HG03460 (cell line): ENCODE measurements at regions not wholly inside any gene's neighbourhood (a gene's known extent, or its start where the extent isn't known, plus 50 kb on each side); places are given as distances from the start of the nearest gene placed in this dataset.

Experiments
- ATAC-seq: cut with Tn5 transposase; IDR thresholded peaks from one replicate; pipeline ENCODE4 v1.9.1; 2021; ENCODE audit not compliant: unreplicated experiment

DNA sequence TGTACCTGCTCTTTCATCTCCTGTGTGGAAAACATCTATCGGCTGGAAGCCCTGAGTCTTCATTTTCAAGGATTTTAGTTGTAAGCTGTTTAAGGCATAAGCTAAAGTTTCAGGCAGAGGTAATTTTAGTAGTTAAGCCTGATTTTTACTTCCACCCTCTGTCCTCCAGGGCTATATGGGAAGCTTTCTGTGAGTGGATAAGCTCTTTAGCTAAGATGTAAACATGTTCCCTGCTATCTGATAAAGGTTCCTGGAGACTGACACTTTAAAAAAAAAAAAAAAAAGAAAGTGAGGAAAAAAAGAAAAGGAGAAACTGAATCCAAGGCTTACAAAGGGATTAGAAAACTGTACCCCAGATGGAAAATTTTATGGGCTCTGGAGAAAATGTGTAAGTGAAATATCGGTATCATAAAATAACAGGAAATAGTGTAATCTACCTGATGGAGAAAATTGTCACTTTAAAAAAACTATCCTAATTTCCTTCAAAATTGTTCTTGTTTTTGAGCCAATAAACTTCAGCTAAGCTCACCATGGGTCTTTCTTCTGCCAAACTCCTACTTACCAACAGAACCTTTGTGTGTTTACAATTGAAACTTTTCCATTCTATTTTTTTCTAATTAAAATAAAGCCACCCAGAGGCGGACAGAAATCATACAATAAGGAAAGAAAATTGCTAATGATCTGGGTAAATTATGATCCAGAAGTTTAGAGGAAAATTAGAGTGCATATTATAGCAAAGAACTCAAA is 180.5 kb downstream of the TGFB2 start:
- no peak for ATAC-seq

DNA sequence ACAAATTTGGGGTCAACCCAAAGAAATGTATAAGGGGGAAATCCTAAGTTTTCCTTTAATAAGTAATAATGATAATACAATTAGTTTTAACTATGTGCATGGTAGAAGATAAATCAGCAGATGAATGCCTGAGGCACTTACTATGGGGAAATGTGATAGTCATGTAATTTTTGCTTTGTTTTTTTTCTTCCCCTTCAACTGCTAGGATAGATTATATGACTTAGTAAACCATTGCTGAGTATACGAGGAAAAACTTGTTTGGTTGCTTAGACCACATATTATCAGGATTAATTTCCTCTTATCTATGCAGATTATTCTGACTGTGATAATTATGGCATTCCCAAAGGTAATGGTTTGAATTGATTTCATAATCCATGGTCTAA is 181.1 kb downstream of the TGFB2 start:
- no peak for ATAC-seq

- ATAC-seq = no peak
These were observed 182.6 kb downstream of the TGFB2 start for GRCh38 chr1:218527737-218528136.

GRCh38 chr1:218529646-218530300 is 184.6 kb downstream of the TGFB2 start:
- no peak for ATAC-seq

DNA sequence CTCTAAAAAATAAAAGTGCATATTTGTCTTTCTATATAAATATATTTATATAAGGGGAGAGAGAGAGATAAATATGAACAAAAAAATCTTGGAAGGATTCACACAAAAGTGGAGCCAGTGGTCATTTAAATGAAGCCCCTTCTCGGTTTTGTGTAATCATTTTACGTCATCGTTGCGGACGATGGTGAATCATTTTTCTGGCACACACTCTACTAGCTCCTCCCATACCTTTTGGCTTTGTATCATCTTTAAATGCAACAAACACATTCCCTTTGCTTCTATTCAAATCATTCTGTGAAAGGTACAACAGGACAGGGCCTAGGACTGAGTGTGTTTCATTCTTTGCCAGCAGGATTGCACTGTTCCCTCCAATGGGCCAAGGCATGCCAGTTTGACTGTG is 186.8 kb downstream of the TGFB2 start:
- ATAC-seq = no peak

DNA sequence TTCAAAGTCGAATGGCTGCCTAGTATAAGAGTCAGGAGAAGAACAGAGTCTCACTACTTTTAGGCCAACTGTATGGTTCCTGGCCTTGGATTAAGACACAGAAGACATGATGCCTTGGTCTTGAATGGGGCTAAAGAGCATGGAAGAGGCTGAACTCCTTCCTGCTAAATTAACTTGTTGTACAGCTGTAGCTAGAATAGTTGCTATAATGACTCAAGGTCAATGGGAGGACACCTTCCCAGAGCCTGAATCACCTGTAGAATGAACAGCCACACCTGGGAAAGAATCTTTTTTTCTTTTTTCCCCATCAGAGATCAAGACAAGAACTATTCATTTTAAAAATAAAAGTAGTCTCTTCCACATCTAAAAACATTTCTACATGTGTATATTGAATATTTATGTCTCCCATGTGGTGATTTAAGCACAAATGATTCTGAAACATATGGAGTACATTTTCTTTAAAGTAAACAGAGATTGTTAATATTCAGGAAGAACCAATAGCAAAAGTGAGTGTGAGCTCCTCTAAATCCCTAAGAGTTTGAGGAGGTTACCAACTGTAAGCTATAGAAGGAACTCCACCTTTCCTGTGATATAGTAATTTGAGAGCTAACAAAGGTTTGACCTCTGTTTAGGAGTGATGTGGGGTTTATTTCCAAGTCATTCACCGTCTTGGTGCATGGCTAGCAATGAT is 191.3 kb downstream of the TGFB2 start:
- no peak for ATAC-seq

GRCh38 chr1:218537122-218537913 is 192.2 kb downstream of the TGFB2 start:
- no peak for ATAC-seq

DNA sequence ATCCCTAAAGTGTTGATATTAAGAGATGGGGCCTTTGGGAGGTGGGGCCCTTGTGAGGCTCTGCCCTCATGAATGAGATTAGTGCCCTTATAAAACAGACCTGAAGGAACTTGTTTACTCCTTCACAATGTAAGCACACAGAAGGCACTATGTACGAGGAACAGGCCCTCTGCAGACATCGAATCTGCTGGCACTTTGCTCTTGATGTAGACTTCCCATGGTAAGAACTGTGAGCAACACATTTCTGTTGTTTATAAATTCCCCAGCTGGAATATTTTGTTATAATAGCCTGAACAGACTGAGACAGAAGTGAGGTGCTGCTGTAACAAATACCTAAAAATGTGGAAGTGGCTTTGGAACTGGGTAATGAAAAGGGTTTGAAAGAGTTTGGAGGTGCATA is 193.2 kb downstream of the TGFB2 start:
- ATAC-seq = no peak

DNA sequence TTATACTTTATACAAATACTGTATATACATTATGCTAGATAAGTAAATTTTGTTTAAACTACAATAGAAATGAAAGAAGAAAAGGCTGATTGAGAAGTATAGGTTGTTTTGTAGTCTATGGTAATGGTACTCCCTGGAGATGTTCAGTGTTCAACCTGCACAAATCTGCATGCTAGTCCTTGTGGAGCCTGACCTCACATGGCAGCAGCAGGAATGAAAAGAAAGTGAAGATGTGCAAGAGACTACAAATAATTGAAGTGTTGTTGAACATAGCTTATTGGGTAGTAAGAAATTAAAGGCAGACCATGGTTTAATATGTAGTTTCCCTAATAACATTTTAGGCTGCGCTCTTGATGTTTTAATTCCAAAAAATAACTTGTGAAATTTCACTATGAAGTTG is 201.2 kb downstream of the TGFB2 start:
- no peak for ATAC-seq

DNA sequence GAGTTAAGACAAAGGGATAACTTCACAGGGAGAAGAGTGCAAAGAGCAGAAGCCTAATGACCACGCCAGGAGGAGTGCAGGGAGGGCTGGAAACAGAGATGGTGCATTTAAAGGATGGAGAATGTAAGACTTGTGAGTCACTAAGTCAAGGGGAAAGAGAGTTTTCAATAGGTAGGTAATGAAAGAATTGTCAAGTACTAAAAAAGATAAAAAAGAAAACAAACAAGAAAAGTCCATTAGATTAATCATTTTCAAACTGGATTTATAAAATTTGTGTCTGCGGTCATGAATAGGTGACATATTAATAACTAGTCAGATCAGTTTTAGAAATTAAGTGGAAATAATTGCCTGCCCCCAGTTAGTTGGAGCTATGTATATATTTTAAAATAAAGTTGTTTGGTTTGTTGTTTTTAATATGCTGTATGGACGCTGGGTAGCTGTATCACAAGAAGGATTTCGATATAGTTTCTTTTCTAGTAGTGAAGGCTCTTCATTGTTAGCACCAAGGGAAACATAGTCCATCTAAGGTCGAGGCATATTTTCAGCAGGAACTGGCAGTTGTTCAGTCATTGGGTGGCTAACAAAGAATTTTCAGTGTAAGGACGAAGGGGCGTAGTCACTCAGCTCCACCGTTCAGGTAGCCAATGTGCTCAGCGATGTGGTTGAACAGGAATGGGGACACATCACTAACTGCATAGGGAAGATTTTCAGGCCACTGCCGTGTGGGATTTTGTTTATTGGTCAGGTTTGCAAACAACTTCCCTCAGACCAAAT is 203.0 kb downstream of the TGFB2 start:
- no peak for ATAC-seq

GRCh38 chr1:218548764-218549163 is 203.6 kb downstream of the TGFB2 start:
- ATAC-seq = no peak

DNA sequence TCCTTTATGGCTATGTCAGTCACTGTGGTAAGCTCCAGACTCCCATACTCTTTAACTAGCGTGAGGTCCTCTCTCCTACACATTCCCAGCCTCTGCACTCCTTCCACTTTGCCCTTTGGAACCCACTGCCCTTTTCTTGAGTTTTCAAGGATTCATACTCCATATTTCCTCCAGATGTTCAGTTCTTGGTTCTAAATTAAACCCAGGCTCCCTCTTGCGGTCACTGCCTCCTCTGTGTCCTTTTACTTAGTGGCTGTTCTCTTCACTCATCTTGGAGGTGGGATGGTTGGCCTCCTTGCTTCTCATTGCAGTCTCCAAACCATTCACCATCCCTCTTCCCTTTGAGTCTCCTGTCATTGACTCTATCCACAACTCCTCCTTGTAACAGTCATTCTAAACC is 208.1 kb downstream of the TGFB2 start:
- ATAC-seq = no peak

GRCh38 chr1:218556016-218556415 is 210.9 kb downstream of the TGFB2 start:
- ATAC-seq = no peak

- no peak for ATAC-seq
These were observed 212.6 kb downstream of the TGFB2 start for GRCh38 chr1:218557731-218558130.

- ATAC-seq = no peak
These were observed 213.2 kb downstream of the TGFB2 start for GRCh38 chr1:218558271-218558810.

DNA sequence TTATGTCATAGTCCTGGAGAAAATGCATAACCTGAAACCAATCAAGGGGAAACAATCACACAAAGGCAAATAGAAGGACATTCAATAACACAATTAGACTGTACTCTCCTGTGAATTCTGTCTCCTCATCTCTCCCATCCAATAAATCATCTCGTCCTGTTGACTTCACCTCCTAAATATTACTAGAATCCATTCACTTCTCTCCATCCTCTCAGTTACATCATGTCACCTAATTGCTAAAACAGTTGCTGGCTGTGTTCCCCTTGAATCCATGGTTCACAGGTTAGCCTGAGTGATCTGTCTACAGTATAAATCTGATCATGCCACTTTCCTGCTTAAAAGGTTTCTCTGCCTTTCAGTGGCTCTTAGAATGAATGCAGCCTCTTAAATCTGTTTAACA is 220.2 kb downstream of the TGFB2 start:
- no peak for ATAC-seq

DNA sequence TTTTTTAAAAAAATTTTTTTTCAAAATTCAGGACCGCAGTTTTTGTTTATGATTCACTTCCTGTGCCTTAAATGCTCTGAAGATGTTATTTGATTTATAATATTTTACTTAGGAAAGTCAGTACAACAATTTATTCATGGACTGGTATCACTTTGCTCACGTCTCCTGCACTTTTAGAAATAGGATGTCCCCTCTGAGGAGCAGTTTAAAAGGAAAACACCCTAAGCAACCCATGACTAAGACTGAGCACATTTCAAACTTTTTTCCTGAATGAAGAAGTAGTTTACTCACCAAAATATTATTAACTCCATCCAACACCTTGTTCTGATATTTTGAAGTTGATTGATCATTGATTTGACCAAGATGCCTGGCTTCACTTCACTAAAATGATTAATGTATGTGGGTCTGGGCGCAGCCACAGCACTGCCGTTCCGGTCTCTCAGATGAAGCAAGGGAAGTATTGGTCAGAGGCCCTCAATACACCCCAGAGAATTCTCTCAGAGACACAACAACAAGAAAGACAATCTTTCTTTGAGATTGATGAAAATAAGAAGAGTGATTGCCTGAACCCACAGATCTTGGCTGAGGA is 223.9 kb downstream of the TGFB2 start:
- ATAC-seq = no peak

DNA sequence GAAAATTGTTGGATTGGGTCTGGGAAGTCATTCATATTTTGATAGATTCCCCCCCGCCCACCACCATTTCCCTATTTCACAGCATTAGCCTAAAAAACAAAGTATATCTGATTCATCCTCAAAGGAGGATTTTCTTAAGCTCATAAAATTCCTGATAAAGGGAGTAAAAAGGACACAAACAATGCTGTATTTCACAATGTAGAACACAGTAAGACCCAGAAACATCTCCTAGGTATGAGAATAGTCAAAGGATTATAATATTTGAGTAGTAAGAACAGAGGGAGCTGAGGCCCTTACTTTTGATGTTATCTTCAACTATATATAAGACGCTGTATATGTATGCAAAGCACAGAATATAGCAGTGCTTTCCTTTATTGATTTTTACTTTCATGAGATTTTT is 225.3 kb downstream of the TGFB2 start:
- no peak for ATAC-seq

GRCh38 chr1:218571491-218571890 is 226.4 kb downstream of the TGFB2 start:
- ATAC-seq = no peak

GRCh38 chr1:218572050-218572449 is 226.9 kb downstream of the TGFB2 start:
- ATAC-seq = no peak
